ENCODE measurements at regions not wholly inside any gene's neighbourhood (a gene's known extent, or its start where the extent isn't known, plus 50 kb on each side); places are given as distances from the start of the nearest gene placed in this dataset.

GRCh38 chrX:127324128-127324527, 504.6 kb downstream of the PRR32 start:
- no peaks in the 10 kb centered on the region; the same call in 1 of the 2 replicates for H3K27me3 ChIP-seq (ENCODE audit: control insufficient read depth, insufficient read depth, low read length)
- no peak overlapping the region for H3K9ac ChIP-seq (ENCODE audit: low read length)
- H3K36me3 ChIP-seq (ENCODE audit: control insufficient read depth, insufficient read depth, low read length) = no peaks in the 10 kb centered on the region
- H3K9me3 ChIP-seq (ENCODE audit: control insufficient read depth, insufficient read depth, low read depth, low read length) = no peaks in the 10 kb centered on the region
- H3K27ac ChIP-seq (ENCODE audit: low read depth, low read length) = no peak overlapping the region
- H3K4me3 ChIP-seq (ENCODE audit: low read depth, low read length) = no peak overlapping the region
- no peaks in the 10 kb centered on the region for H3K4me1 ChIP-seq (ENCODE audit: control insufficient read depth, insufficient read depth, low read length)

Data from HUES6 (cell line).